ENCODE measurements at regions not wholly inside any gene's neighbourhood (a gene's known extent, or its start where the extent isn't known, plus 50 kb on each side); places are given as distances from the start of the nearest gene placed in this dataset.
"Not testable (repeated sequence)": the region's sequence is repeated elsewhere in the genome, so short reads cannot be mapped to it uniquely, and the experiment has no call there.

GRCh38 chr7:68238204-68238805, 1241.7 kb downstream of the TYW1 start:
- no peak for ATAC-seq (replicated peaks in 1 of 2)
- H3K27me3 Mint-ChIP-seq (ENCODE audit: low read depth) = no peaks in the 10 kb centered on the region
- H3K9me3 Mint-ChIP-seq = peaks cover 20 to 21% of the 10 kb centered on the region in 2 donors
- no peak for DNase-seq
- peaks cover 3 to 4% of the 10 kb centered on the region in 2 donors for H3K36me3 Mint-ChIP-seq (ENCODE audit: insufficient read depth in 2 of 2)
- no peak overlapping the region for H3K27ac Mint-ChIP-seq
- H3K4me1 Mint-ChIP-seq (ENCODE audit: low read depth) = no peaks in the 10 kb centered on the region
- no peak overlapping the region for H3K4me3 Mint-ChIP-seq

DNA sequence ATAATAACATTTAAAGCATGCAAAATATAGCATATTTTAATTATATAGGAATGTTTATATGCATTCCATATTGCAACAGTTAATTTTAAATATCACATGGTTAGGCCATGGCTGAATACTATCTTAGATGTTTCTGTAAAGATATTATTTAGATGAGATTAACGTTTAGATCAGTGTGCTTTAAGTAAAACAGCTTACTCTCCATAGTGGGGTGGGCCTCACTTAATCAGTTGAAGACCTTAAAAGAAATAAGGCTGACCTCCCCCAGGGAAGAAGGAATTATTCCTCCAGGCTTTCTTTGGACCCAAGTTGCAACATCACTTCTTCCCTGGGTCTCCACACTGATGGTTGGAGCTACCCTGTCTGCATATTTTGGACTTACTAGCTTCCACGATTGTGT, 1246.5 kb downstream of the TYW1 start:
- no peak overlapping the region for H3K4me3 Mint-ChIP-seq
- H3K27me3 Mint-ChIP-seq (ENCODE audit: low read depth) = no peaks in the 10 kb centered on the region
- H3K27ac Mint-ChIP-seq = no peak overlapping the region
- peaks cover 0 to 4% of the 10 kb centered on the region in 2 donors for H3K36me3 Mint-ChIP-seq (ENCODE audit: insufficient read depth in 2 of 2)
- peaks cover 11 to 20% of the 10 kb centered on the region in 2 donors for H3K9me3 Mint-ChIP-seq
- no peaks in the 10 kb centered on the region for H3K4me1 Mint-ChIP-seq (ENCODE audit: low read depth)
- ATAC-seq (replicated peaks in 1 of 2) (no peak), DNase-seq (no peak)

DNA sequence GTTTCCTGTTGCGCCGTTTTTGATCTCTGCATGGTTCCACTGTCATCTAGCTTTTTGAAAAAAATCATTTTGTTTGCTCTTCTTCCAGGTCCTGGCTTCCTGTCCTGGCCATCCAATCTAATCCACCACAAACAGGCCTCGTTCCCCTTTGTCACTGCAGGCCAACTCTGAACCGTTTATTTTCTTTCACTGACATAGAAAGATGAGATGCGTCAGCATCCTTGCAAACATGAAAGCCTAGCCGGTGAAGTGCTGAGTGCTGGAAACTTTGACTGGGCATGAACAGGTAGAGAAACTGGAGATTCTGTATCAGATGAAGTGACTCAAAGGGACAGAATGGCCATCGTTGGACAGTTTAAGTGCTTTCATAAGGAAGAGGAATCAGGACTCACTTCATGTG, 1247.8 kb downstream of the TYW1 start:
- ATAC-seq (replicated peaks in 1 of 2) (no peak), DNase-seq (no peak)
- H3K27me3 Mint-ChIP-seq (ENCODE audit: low read depth) = no peaks in the 10 kb centered on the region
- H3K27ac Mint-ChIP-seq = no peak overlapping the region
- no peaks in the 10 kb centered on the region for H3K4me1 Mint-ChIP-seq (ENCODE audit: low read depth)
- H3K4me3 Mint-ChIP-seq = no peak overlapping the region
- peaks cover 3 to 7% of the 10 kb centered on the region in 2 donors for H3K36me3 Mint-ChIP-seq (ENCODE audit: insufficient read depth in 2 of 2)
- peaks cover 14 to 24% of the 10 kb centered on the region in 2 donors for H3K9me3 Mint-ChIP-seq

- peaks cover 5 to 14% of the 10 kb centered on the region in 2 donors for H3K36me3 Mint-ChIP-seq (ENCODE audit: insufficient read depth in 2 of 2)
- no peaks in the 10 kb centered on the region for H3K27me3 Mint-ChIP-seq (ENCODE audit: low read depth)
- no peak overlapping the region for H3K4me3 Mint-ChIP-seq
- H3K27ac Mint-ChIP-seq = no peak overlapping the region
- no peak for ATAC-seq (replicated peaks in 1 of 2)
- no peaks in the 10 kb centered on the region for H3K4me1 Mint-ChIP-seq (ENCODE audit: low read depth)
- DNase-seq = no peak
- H3K9me3 Mint-ChIP-seq = peaks cover 19 to 25% of the 10 kb centered on the region in 2 donors
These were observed 1249.1 kb downstream of the TYW1 start for GRCh38 chr7:68245688-68246087.

DNA sequence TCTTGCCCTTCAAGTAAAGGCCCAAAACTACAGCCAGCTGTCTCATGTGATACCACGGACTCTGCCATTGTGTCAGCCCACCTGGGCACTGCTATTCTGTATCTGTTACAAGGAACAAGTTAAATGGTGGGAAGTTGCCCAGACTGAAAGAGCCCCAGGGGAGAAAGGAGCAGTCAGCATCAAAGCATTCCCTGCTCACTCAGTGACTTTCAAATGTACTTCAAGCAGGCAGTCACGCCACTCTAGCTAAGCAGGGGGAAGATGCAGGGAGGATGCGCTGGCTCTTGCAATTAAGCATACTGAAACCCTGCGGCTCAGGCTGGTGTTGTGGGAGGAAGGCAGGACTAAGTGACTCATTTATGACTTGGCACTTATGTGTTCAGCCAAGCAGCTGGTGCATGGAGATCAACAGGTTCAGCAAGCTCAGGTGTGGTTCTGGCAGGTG, 1249.6 kb downstream of the TYW1 start:
- Mint-ChIP-seq H3K27ac (no peak overlapping the region), H3K9me3 (peaks cover 18 to 23% of the 10 kb centered on the region in 2 donors), H3K36me3 (ENCODE audit: insufficient read depth in 2 of 2) (peaks cover 5 to 14% of the 10 kb centered on the region in 2 donors), H3K4me1 (ENCODE audit: low read depth) (no peaks in the 10 kb centered on the region), H3K27me3 (ENCODE audit: low read depth) (no peaks in the 10 kb centered on the region), H3K4me3 (no peak overlapping the region)
- DNase-seq = no peak
- ATAC-seq (replicated peaks in 1 of 2) = no peak

- Mint-ChIP-seq H3K4me1 (ENCODE audit: low read depth) (no peaks in the 10 kb centered on the region), H3K27me3 (ENCODE audit: low read depth) (no peaks in the 10 kb centered on the region), H3K4me3 (no peak overlapping the region), H3K9me3 (peaks cover 17 to 20% of the 10 kb centered on the region in 2 donors), H3K36me3 (ENCODE audit: insufficient read depth in 2 of 2) (peaks cover 5 to 14% of the 10 kb centered on the region in 2 donors), H3K27ac (no peak overlapping the region)
- no peak for ATAC-seq (replicated peaks in 1 of 2)
- no peak for DNase-seq
These were observed 1250.5 kb downstream of the TYW1 start for GRCh38 chr7:68247126-68247525.

DNA sequence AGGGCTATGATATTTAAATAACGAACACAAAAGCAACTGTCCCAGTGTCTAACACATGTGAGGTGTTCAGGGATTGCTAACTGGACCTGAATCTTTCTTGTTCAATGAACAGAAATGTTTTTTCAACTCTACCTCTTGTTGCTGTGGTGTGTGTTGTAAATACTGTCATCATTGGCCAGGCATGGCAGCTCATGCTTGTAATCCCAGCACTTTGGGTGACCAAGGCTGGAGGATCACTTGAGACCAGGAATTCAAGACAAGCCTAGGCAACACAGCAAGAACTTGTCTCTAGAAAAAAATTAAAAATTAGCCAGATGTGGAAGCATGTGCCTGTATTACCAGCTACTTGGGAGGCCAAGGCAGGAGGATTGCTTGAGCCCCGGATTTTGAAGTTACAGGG, 1250.9 kb downstream of the TYW1 start:
- Mint-ChIP-seq H3K27ac (no peak overlapping the region), H3K9me3 (peaks cover 14 to 17% of the 10 kb centered on the region in 2 donors), H3K36me3 (ENCODE audit: insufficient read depth in 2 of 2) (peaks cover 5 to 11% of the 10 kb centered on the region in 2 donors), H3K4me1 (ENCODE audit: low read depth) (no peaks in the 10 kb centered on the region), H3K27me3 (ENCODE audit: low read depth) (no peaks in the 10 kb centered on the region), H3K4me3 (no peak overlapping the region)
- no peak for ATAC-seq (replicated peaks in 1 of 2)
- DNase-seq = no peak

GRCh38 chr7:68248973-68249372, 1252.3 kb downstream of the TYW1 start:
- Mint-ChIP-seq H3K4me1 (ENCODE audit: low read depth) (no peaks in the 10 kb centered on the region), H3K4me3 (no peak overlapping the region), H3K36me3 (ENCODE audit: insufficient read depth in 2 of 2) (peaks cover 5 to 10% of the 10 kb centered on the region in 2 donors), H3K9me3 (peaks cover 11 to 15% of the 10 kb centered on the region in 2 donors), H3K27ac (no peak overlapping the region), H3K27me3 (ENCODE audit: low read depth) (no peaks in the 10 kb centered on the region)
- no peak for ATAC-seq (replicated peaks in 1 of 2)
- DNase-seq = no peak

DNA sequence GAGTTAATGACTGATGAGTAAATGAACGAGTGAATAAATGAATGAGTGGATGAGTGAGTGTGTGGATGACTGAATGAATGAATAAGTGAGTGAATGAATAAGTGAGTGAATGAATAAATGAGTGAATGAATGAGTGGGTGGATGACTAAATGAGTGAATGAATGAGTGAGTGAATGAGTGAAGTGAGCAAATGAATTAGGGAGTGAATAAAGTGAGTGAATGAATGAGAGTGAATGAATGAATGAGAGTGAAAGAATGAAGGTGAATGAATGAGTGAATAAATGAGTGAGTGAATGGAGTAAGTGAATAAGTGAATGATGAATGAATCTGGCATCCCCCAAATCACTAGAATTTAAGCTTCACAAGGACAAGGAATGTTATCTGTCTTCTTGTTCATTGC, 1253.0 kb downstream of the TYW1 start:
- H3K36me3 Mint-ChIP-seq (ENCODE audit: insufficient read depth in 2 of 2) = peaks cover 5 to 10% of the 10 kb centered on the region in 2 donors
- H3K9me3 Mint-ChIP-seq = peaks cover 10 to 11% of the 10 kb centered on the region in 2 donors
- no peaks in the 10 kb centered on the region for H3K4me1 Mint-ChIP-seq (ENCODE audit: low read depth)
- H3K4me3 Mint-ChIP-seq = no peak overlapping the region
- DNase-seq (no peak), ATAC-seq (replicated peaks in 1 of 2) (no peak)
- H3K27me3 Mint-ChIP-seq (ENCODE audit: low read depth) = no peaks in the 10 kb centered on the region
- H3K27ac Mint-ChIP-seq = no peak overlapping the region

DNA sequence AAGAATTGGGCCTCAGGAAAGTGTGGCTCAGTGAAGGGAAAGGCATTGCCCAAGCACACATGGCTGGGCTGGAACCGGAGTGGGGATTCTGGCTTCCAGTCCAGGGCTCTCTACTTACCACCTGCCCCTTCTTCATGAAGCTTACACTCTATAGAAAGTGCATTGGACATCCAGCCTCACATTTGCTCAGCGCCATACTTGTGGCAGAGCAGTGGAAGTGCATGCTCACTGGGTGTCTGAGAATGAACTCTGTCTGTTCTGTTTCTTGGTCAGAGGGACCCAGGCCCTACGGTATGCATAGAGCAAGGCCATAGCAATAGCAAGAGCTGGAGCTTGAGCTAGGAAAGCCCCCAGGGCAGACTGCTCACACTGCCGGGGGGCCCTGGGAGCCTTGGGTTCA, 1253.5 kb downstream of the TYW1 start:
- Mint-ChIP-seq H3K4me3 (no peak overlapping the region), H3K36me3 (ENCODE audit: insufficient read depth in 2 of 2) (peaks cover 8 to 10% of the 10 kb centered on the region in 2 donors), H3K4me1 (ENCODE audit: low read depth) (no peaks in the 10 kb centered on the region), H3K9me3 (peaks cover 10 to 11% of the 10 kb centered on the region in 2 donors), H3K27ac (no peak overlapping the region), H3K27me3 (ENCODE audit: low read depth) (no peaks in the 10 kb centered on the region)
- DNase-seq (no peak), ATAC-seq (replicated peaks in 1 of 2) (no peak)

- not testable (repeated sequence) for H3K4me3 Mint-ChIP-seq; H3K36me3 Mint-ChIP-seq (ENCODE audit: insufficient read depth in 2 of 2); H3K9me3 Mint-ChIP-seq; H3K27ac Mint-ChIP-seq; DNase-seq; ATAC-seq (replicated peaks in 1 of 2); H3K4me1 Mint-ChIP-seq (ENCODE audit: low read depth); H3K27me3 Mint-ChIP-seq (ENCODE audit: low read depth)
These were observed 1258.2 kb downstream of the TYW1 start for GRCh38 chr7:68254815-68255214.

DNA sequence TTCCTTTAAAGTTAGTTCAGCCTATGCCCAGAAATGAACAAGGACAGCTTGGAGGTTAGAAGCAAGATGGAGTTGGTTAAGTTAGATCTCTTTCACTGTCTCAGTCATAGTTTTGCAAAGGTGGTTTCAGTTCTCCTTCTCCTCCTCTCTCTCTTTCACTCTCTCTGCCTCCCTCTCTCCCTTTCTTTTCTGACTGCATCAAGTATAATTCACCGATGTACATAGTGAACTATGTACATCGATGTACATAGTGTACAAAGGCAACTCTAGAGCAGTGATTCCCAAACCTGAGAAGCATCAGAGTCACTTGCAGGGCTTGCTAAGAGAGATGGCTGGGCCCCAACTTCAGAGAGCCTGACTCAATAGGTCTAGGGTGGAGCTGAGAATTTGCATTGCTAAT, 1259.7 kb downstream of the TYW1 start:
- H3K27ac Mint-ChIP-seq = no peak overlapping the region
- H3K27me3 Mint-ChIP-seq (ENCODE audit: low read depth) = no peaks in the 10 kb centered on the region
- ATAC-seq (replicated peaks in 1 of 2) (no peak), DNase-seq (no peak)
- no peak overlapping the region for H3K4me3 Mint-ChIP-seq
- no peaks in the 10 kb centered on the region for H3K4me1 Mint-ChIP-seq (ENCODE audit: low read depth)
- H3K9me3 Mint-ChIP-seq = peaks cover 7% of the 10 kb centered on the region in 2 donors
- peaks cover 0 to 5% of the 10 kb centered on the region in 2 donors for H3K36me3 Mint-ChIP-seq (ENCODE audit: insufficient read depth in 2 of 2)

GRCh38 chr7:68258609-68259008, 1262.0 kb downstream of the TYW1 start:
- H3K4me1 Mint-ChIP-seq (ENCODE audit: low read depth) = no peaks in the 10 kb centered on the region
- H3K9me3 Mint-ChIP-seq = peaks cover 7 to 11% of the 10 kb centered on the region in 2 donors
- H3K4me3 Mint-ChIP-seq = no peak overlapping the region
- H3K27me3 Mint-ChIP-seq (ENCODE audit: low read depth) = no peaks in the 10 kb centered on the region
- H3K27ac Mint-ChIP-seq = no peak overlapping the region
- H3K36me3 Mint-ChIP-seq (ENCODE audit: insufficient read depth in 2 of 2) = peaks cover 3 to 6% of the 10 kb centered on the region in 2 donors
- no peak for DNase-seq
- no peak for ATAC-seq (replicated peaks in 1 of 2)

- no peaks in the 10 kb centered on the region for H3K4me1 Mint-ChIP-seq (ENCODE audit: low read depth)
- peaks cover 17 to 29% of the 10 kb centered on the region in 2 donors for H3K9me3 Mint-ChIP-seq
- H3K4me3 Mint-ChIP-seq = no peak overlapping the region
- ATAC-seq (replicated peaks in 1 of 2) (no peak), DNase-seq (no peak)
- H3K36me3 Mint-ChIP-seq (ENCODE audit: insufficient read depth in 2 of 2) = peaks cover 4 to 13% of the 10 kb centered on the region in 2 donors
- H3K27me3 Mint-ChIP-seq (ENCODE audit: low read depth) = no peaks in the 10 kb centered on the region
- no peak overlapping the region for H3K27ac Mint-ChIP-seq
These were observed 1268.6 kb downstream of the TYW1 start for GRCh38 chr7:68265258-68265657.

Data from activated T-cell treated with anti-CD3 and anti-CD28 coated beads, Interleukin-2, amount 50 U/mL, for 72 hours (primary cell).